Neural progenitor cell (in vitro differentiated cells): ENCODE measurements at regions not wholly inside any gene's neighbourhood (a gene's known extent, or its start where the extent isn't known, plus 50 kb on each side); places are given as distances from the start of the nearest gene placed in this dataset.
"Not testable (repeated sequence)": the region's sequence is repeated elsewhere in the genome, so short reads cannot be mapped to it uniquely, and the experiment has no call there.

ENCODE experiments used
- DNase-seq: peaks from one replicate; pipeline ENCODE4 v3.0.0-alpha.2; 2016; ENCODE audit warnings: low spot score
- H2AFZ ChIP-seq: fragments of 200-600 bp; sonication (generic); replicated peaks from 2 replicates; pipeline ENCODE4 v1.6.1; 2016; ENCODE audit warnings: antibody characterized with exemption
- H3F3A ChIP-seq: fragments of 200-600 bp; sonication (generic); 2 replicates; pipeline ENCODE4 v1.6.1; 2016; ENCODE audit warnings: antibody characterized with exemption, low read depth
- H3K27ac ChIP-seq: fragments of 200-600 bp; sonication (generic); 2 replicates; pipeline ENCODE4 v1.5.1; 2016; ENCODE audit warnings: mild to moderate bottlenecking
- H3K27me3 ChIP-seq: fragments of 200-600 bp; sonication (generic); 2 replicates; pipeline ENCODE4 v1.6.1; 2016; ENCODE audit warnings: mild to moderate bottlenecking, moderate library complexity
- H3K36me3 ChIP-seq: fragments of 200-600 bp; sonication (generic); 2 replicates; pipeline ENCODE4 v1.5.1; 2016
- H3K4me1 ChIP-seq: fragments of 200-600 bp; sonication (generic); 2 replicates; pipeline ENCODE4 v1.6.1; 2016; ENCODE audit warnings: mixed run types
- H3K4me2 ChIP-seq: fragments of 200-600 bp; sonication (generic); 2 replicates; pipeline ENCODE4 v1.6.1; 2016
- H3K4me3 ChIP-seq: fragments of 200-600 bp; sonication (generic); 2 replicates; pipeline ENCODE4 v1.5.1; 2016
- H3K79me2 ChIP-seq: fragments of 200-600 bp; sonication (generic); 2 replicates; pipeline ENCODE4 v1.6.1; 2016; ENCODE audit warnings: low read depth
- H3K9ac ChIP-seq: fragments of 200-600 bp; sonication (generic); 2 replicates; pipeline ENCODE4 v1.6.1; 2016
- H3K9me3 ChIP-seq: fragments of 200-600 bp; sonication (generic); 2 replicates; pipeline ENCODE4 v1.5.1; 2016; ENCODE audit warnings: low read depth
- H4K20me1 ChIP-seq: fragments of 200-600 bp; sonication (generic); 2 replicates; pipeline ENCODE4 v1.6.1; 2016; ENCODE audit warnings: low read depth
- H3K27ac Mint-ChIP-seq: 3 replicates; pipeline ENCODE4 v1.8.0; 2021; ENCODE audit warnings: mixed read lengths
- H3K27me3 Mint-ChIP-seq: 2 replicates; pipeline ENCODE4 v1.8.0; 2022; ENCODE audit warnings: low read depth, mild to moderate bottlenecking, inconsistent platforms, moderate library complexity, mixed read lengths; ENCODE audit not compliant: insufficient read depth
- H3K36me3 Mint-ChIP-seq: 3 replicates; pipeline ENCODE4 v1.8.0; 2021; ENCODE audit warnings: mixed read lengths
- H3K4me1 Mint-ChIP-seq: 3 replicates; pipeline ENCODE4 v1.8.0; 2021; ENCODE audit warnings: mixed read lengths
- H3K4me3 Mint-ChIP-seq: 3 replicates; pipeline ENCODE4 v1.8.0; 2021; ENCODE audit warnings: mild to moderate bottlenecking, moderate library complexity, mixed read lengths
- H3K9me3 Mint-ChIP-seq: 3 replicates; pipeline ENCODE4 v1.8.0; 2020; ENCODE audit warnings: mixed read lengths
- CTCF ChIP-seq: fragments of 200-600 bp; sonication (generic); IDR thresholded peaks from 2 replicates; pipeline ENCODE4 v1.5.1; 2017; ENCODE audit warnings: antibody characterized with exemption, mild to moderate bottlenecking
- EZH2 ChIP-seq: fragments of 200-600 bp; sonication (generic); IDR thresholded peaks from 2 replicates; pipeline ENCODE4 v1.6.1; 2017; ENCODE audit warnings: antibody characterized with exemption, mild to moderate bottlenecking, moderate library complexity
- EZH2phosphoT487 ChIP-seq: fragments of 200-600 bp; sonication (generic); IDR thresholded peaks from 2 replicates; pipeline ENCODE4 v1.6.1; 2017; ENCODE audit warnings: antibody characterized with exemption

- Mint-ChIP-seq H3K4me1 (peaks cover 30% of the 10 kb centered on the region), H3K27ac (peak overlapping the region; percentile 20)
- peak; percentile 21 for DNase-seq
Measured at GRCh38 chr4:159594576-159594975, 491.7 kb downstream of the RAPGEF2 start.

GRCh38 chr4:159595101-159595500 is 492.2 kb downstream of the RAPGEF2 start:
- not testable (repeated sequence) for H3K9me3 ChIP-seq, H2AFZ ChIP-seq, H3K27me3 ChIP-seq, H3K9me3 Mint-ChIP-seq, DNase-seq, H3K79me2 ChIP-seq, H4K20me1 ChIP-seq, H3K27me3 Mint-ChIP-seq, H3K36me3 ChIP-seq, H3F3A ChIP-seq, H3K27ac ChIP-seq, H3K4me3 ChIP-seq, H3K36me3 Mint-ChIP-seq, H3K9ac ChIP-seq, H3K4me3 Mint-ChIP-seq
- peak overlapping the region; percentile 49 for H3K4me2 ChIP-seq
- Mint-ChIP-seq H3K4me1 (peaks cover 30% of the 10 kb centered on the region), H3K27ac (peak overlapping the region; percentile 4)
- peaks cover 36% of the 10 kb centered on the region for H3K4me1 ChIP-seq

More at GRCh38 chr4:159594576-159594975, 491.7 kb downstream of the RAPGEF2 start:
- Histone ChIP-seq H3K4me3 (no peak overlapping the region), H3K4me1 (peaks cover 36% of the 10 kb centered on the region), H3K27ac (no peak overlapping the region), H3K36me3 (no peaks in the 10 kb centered on the region), H3K4me2 (peak overlapping the region; percentile 49), H3K79me2 (no peaks in the 10 kb centered on the region), H3K9me3 (no peaks in the 10 kb centered on the region), H3K9ac (no peak overlapping the region), H3K27me3 (no peaks in the 10 kb centered on the region), H4K20me1 (no peaks in the 10 kb centered on the region), H3F3A (peaks cover 6% of the 10 kb centered on the region), H2AFZ (peak overlapping the region; percentile 73)
- Mint-ChIP-seq H3K4me3 (no peak overlapping the region), H3K27me3 (no peaks in the 10 kb centered on the region), H3K9me3 (no peaks in the 10 kb centered on the region), H3K36me3 (no peaks in the 10 kb centered on the region)
- TF ChIP-seq CTCF (no peak), EZH2 (no peak), EZH2phosphoT487 (no peak)

GRCh38 chr4:159598602-159599001 is 495.7 kb downstream of the RAPGEF2 start:
- Histone ChIP-seq H3F3A (peaks cover 6% of the 10 kb centered on the region), H3K4me2 (no peak overlapping the region), H3K4me1 (peaks cover 31% of the 10 kb centered on the region), H3K9ac (no peak overlapping the region), H3K36me3 (no peaks in the 10 kb centered on the region), H2AFZ (peak overlapping the region; percentile 79), H3K9me3 (no peaks in the 10 kb centered on the region), H3K4me3 (no peak overlapping the region), H3K27me3 (no peaks in the 10 kb centered on the region), H3K27ac (no peak overlapping the region), H4K20me1 (no peaks in the 10 kb centered on the region), H3K79me2 (no peaks in the 10 kb centered on the region)
- Mint-ChIP-seq H3K27ac (no peak overlapping the region), H3K9me3 (no peaks in the 10 kb centered on the region), H3K36me3 (peaks cover 1% of the 10 kb centered on the region), H3K4me3 (no peak overlapping the region), H3K4me1 (peaks cover 18% of the 10 kb centered on the region), H3K27me3 (no peaks in the 10 kb centered on the region)
- no peak for DNase-seq
- no peak for TF ChIP-seq EZH2

GRCh38 chr4:159600061-159600460 is 497.2 kb downstream of the RAPGEF2 start:
- H3K27ac Mint-ChIP-seq: no peak overlapping the region
- no peak for DNase-seq

More at GRCh38 chr4:159600061-159600460, 497.2 kb downstream of the RAPGEF2 start:
- no peak overlapping the region for H3K27ac ChIP-seq
- Mint-ChIP-seq H3K36me3 (peaks cover 1% of the 10 kb centered on the region), H3K4me1 (peaks cover 3% of the 10 kb centered on the region), H3K27me3 (no peaks in the 10 kb centered on the region), H3K9me3 (no peaks in the 10 kb centered on the region), H3K4me3 (no peak overlapping the region)
- H3K36me3 ChIP-seq: no peaks in the 10 kb centered on the region
- no peak overlapping the region for H3K4me3 ChIP-seq
- H3K9me3 ChIP-seq: no peaks in the 10 kb centered on the region
- H3K79me2 ChIP-seq: no peaks in the 10 kb centered on the region
- no peak overlapping the region for H3K9ac ChIP-seq
- no peak overlapping the region for H3K4me2 ChIP-seq
- H3K4me1 ChIP-seq: peaks cover 21% of the 10 kb centered on the region
- TF ChIP-seq CTCF (no peak), EZH2phosphoT487 (no peak), EZH2 (no peak)
- H3F3A ChIP-seq: no peaks in the 10 kb centered on the region
- no peak overlapping the region for H2AFZ ChIP-seq
- H3K27me3 ChIP-seq: no peaks in the 10 kb centered on the region
- no peaks in the 10 kb centered on the region for H4K20me1 ChIP-seq
